PC-9 (cell line): ENCODE measurements at regions not wholly inside any gene's neighbourhood (a gene's known extent, or its start where the extent isn't known, plus 50 kb on each side); places are given as distances from the start of the nearest gene placed in this dataset.

Source experiments
- CTCF ChIP-seq: fragments of 200-600 bp; sonication (generic); conservative IDR thresholded peaks from 2 replicates; pipeline ENCODE4 v1.6.1; 2017; ENCODE audit warnings: mixed run types, antibody characterized with exemption, mild to moderate bottlenecking, moderate library complexity
- EZH2 ChIP-seq: fragments of 200-600 bp; sonication (generic); IDR thresholded peaks from 2 replicates; pipeline ENCODE4 v1.8.0; 2017; ENCODE audit warnings: antibody characterized with exemption, low read depth

GRCh38 chr2:240255811-240256703 lies 115.6 kb upstream of the OTOS start:
- TF ChIP-seq CTCF (no peak), EZH2 (no peak)
